Parathyroid adenoma (tissue), 2 donors: ENCODE measurements at regions not wholly inside any gene's neighbourhood (a gene's known extent, or its start where the extent isn't known, plus 50 kb on each side); places are given as distances from the start of the nearest gene placed in this dataset.

ENCODE experiments used
- H2AFZ ChIP-seq: fragments of 300-600 bp; sonication (generic); one replicate; pipeline ENCODE4 v1.7.0; 2017; ENCODE audit warnings: antibody characterized with exemption, mild to moderate bottlenecking
- H3K27ac ChIP-seq: fragments of 300-600 bp; sonication (generic); one replicate; pipeline ENCODE4 v1.7.0; 2017
- H3K27me3 ChIP-seq: fragments of 300-600 bp; sonication (generic); one replicate; pipeline ENCODE4 v1.7.0; 2017; ENCODE audit warnings: low read length; ENCODE audit not compliant: control insufficient read depth, insufficient read depth
- H3K36me3 ChIP-seq: fragments of 300-600 bp; sonication (generic); one replicate; pipeline ENCODE4 v1.7.0; 2017; ENCODE audit warnings: low read length; ENCODE audit not compliant: control insufficient read depth, insufficient read depth
- H3K4me1 ChIP-seq: fragments of 300-600 bp; sonication (generic); one replicate; pipeline ENCODE4 v1.7.0; 2017; ENCODE audit warnings: control low read depth
- H3K4me2 ChIP-seq: fragments of 300-600 bp; sonication (generic); one replicate; pipeline ENCODE4 v1.7.0; 2017; ENCODE audit warnings: low read length
- H3K4me3 ChIP-seq: fragments of 300-600 bp; sonication (generic); one replicate; pipeline ENCODE4 v1.7.0; 2017; ENCODE audit warnings: low read depth, low read length
- H3K79me2 ChIP-seq: fragments of 300-600 bp; sonication (generic); one replicate; pipeline ENCODE4 v1.7.0; 2017; ENCODE audit warnings: control low read depth
- H3K9ac ChIP-seq: fragments of 300-600 bp; sonication (generic); one replicate; pipeline ENCODE4 v1.7.0; 2017; ENCODE audit warnings: mild to moderate bottlenecking
- H3K9me3 ChIP-seq: fragments of 300-600 bp; sonication (generic); one replicate; pipeline ENCODE4 v1.7.0; 2017; ENCODE audit warnings: low read length; ENCODE audit not compliant: control insufficient read depth
- CTCF ChIP-seq: fragments of 300-600 bp; sonication (generic); IDR thresholded peaks from one replicate; pipeline ENCODE4 v1.7.0; 2017; ENCODE audit warnings: antibody characterized with exemption, mild to moderate bottlenecking
- donor health status: primary hyperparathyroidism.

GRCh38 chr16:9495824-9496223 lies 404.4 kb downstream of the HAPSTR1 start:
- Histone ChIP-seq H3K4me2 (no peak overlapping the region), H3K27me3 (no peaks in the 10 kb centered on the region), H2AFZ (no peak overlapping the region), H3K36me3 (no peaks in the 10 kb centered on the region), H3K9me3 (no peaks in the 10 kb centered on the region), H3K4me3 (no peak overlapping the region), H3K79me2 (no peaks in the 10 kb centered on the region), H3K27ac (no peak overlapping the region), H3K4me1 (no peaks in the 10 kb centered on the region), H3K9ac (no peak overlapping the region)
- no peak for TF ChIP-seq CTCF

DNA sequence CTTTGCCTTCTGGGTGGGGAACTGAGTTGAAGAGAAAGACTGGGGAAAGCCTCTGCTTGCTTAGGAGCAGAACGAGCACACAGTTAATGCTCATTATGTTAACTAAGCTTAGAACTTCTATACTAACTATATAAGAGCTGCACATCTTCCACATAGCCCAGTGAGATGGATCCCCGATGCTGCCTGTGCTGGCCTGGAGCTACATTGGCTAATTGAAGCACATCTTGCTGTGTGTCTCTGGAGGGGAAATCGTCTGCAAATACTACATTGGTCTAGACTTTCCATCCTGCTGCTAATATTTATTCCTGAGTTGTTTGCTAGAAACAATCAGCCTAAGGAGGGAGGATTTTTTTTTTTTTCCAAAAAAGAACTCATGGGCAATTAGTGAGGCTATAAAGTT lies 406.3 kb downstream of the HAPSTR1 start:
- no peak for TF ChIP-seq CTCF
- Histone ChIP-seq H3K9me3 (no peaks in the 10 kb centered on the region), H3K9ac (no peak overlapping the region), H3K27ac (no peak overlapping the region), H3K79me2 (no peaks in the 10 kb centered on the region), H3K4me1 (no peaks in the 10 kb centered on the region), H2AFZ (no peak overlapping the region), H3K4me3 (no peak overlapping the region), H3K27me3 (no peaks in the 10 kb centered on the region), H3K4me2 (no peak overlapping the region), H3K36me3 (no peaks in the 10 kb centered on the region)

DNA sequence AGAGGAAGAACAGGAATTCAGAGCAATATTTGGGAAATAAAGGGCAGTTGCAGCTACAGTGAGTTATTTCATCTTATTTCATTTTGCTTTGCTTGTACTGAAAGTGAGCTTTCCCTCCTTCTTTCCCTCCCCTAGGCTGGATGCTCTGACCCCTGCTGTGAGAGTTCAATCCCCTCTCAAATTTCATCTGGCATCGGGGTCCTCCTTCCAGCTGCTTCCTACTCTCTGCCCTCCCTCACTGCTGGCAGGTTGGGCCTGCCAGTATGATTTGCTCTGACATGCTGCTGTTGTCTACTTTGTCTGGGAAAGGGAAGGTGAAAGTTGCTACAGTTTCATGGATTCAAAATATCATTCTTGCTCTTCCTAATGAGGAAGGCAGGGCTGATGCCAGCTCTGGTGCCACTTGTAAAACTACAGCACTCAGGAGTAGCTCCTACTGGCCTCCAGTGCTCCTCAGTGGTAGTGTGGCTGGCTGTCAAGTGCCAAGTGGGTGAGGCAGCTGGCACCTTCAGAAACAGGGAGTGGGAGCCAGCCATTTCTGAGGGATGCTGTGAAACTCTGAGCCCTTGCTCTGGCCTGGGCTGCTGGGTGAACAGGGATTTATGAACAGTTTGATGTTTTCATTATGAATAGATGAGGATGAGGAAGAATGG lies 408.6 kb downstream of the HAPSTR1 start:
- Histone ChIP-seq H3K27ac (no peak overlapping the region), H3K9me3 (no peaks in the 10 kb centered on the region), H3K4me1 (no peaks in the 10 kb centered on the region), H3K4me3 (no peak overlapping the region), H3K9ac (no peak overlapping the region), H3K36me3 (no peaks in the 10 kb centered on the region), H2AFZ (no peak overlapping the region), H3K79me2 (no peaks in the 10 kb centered on the region), H3K4me2 (no peak overlapping the region), H3K27me3 (no peaks in the 10 kb centered on the region)
- TF ChIP-seq CTCF, result no peak

DNA sequence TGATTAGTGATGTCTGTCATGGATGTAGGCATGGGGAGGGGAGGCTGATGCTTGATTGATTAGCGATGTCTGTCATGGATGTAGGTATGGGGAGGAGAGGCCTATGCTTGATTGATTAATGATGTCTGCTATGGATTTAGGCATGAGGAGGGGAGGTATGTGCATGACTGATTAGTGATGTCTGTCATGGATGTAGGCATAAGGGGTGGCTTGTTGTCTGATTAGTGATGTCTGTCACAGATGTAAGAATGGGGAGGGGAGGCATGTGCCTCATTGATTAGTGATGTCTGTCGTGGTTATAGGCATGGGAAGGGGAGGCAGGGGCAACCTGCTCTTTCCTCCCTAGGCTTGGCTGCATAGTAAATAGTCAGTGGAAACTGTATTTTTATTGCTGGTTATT lies 409.4 kb downstream of the HAPSTR1 start:
- H3K4me2 ChIP-seq, result no peak overlapping the region
- no peaks in the 10 kb centered on the region for H3K27me3 ChIP-seq
- H3K36me3 ChIP-seq, result no peaks in the 10 kb centered on the region
- no peak overlapping the region for H3K27ac ChIP-seq
- H3K79me2 ChIP-seq, result no peaks in the 10 kb centered on the region
- no peaks in the 10 kb centered on the region for H3K9me3 ChIP-seq
- no peak for TF ChIP-seq CTCF
- H3K4me3 ChIP-seq, result no peak overlapping the region
- no peaks in the 10 kb centered on the region for H3K4me1 ChIP-seq
- no peak overlapping the region for H2AFZ ChIP-seq
- no peak overlapping the region for H3K9ac ChIP-seq

DNA sequence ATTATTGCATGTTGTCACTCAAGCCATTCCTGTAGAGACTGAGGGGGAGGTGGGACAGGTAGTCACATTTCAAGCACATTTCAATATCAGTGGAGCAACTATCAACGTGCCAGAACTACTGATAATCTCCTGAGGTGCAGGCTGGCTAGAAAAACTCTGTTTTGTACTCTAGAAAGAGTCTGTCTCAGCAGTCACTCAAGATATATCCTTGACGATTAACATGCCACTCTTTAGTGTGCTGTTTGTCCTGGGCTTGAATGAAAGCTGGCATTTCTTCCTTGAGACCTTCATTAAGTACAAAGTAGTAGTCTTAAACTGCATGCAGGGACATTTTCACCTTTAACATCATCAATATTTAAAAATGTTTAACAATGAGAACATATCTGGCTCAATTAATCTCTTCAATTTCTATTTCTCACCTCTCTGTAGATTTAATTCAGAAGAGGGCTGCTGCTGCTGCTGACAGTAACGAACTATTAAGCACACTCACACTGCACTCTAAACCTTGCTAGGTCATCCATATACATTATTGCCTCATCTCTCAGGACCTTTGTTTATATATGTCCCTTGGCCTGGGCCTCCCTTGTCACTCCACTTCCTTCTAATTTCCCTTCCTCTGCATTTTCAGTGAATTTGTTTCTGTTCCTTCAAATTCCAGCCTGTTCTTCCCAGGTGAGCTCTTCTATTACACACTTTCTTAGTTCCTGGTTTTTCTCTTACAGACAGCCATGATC lies 412.0 kb downstream of the HAPSTR1 start:
- Histone ChIP-seq H3K4me2 (no peak overlapping the region), H3K79me2 (no peaks in the 10 kb centered on the region), H3K4me3 (no peak overlapping the region), H3K27ac (no peak overlapping the region), H3K9ac (no peak overlapping the region), H2AFZ (no peak overlapping the region), H3K9me3 (no peaks in the 10 kb centered on the region), H3K4me1 (no peaks in the 10 kb centered on the region), H3K36me3 (no peaks in the 10 kb centered on the region), H3K27me3 (no peaks in the 10 kb centered on the region)
- TF ChIP-seq CTCF, result no peak
